Glomerular visceral epithelial cell (primary cell): ENCODE measurements at regions not wholly inside any gene's neighbourhood (a gene's known extent, or its start where the extent isn't known, plus 50 kb on each side); places are given as distances from the start of the nearest gene placed in this dataset.

ENCODE experiments used
- DNase-seq: peaks from one replicate; pipeline ENCODE4 v3.0.0-alpha.2; 2016; ENCODE audit errors: extremely low spot score

- no peak for DNase-seq
Measured at GRCh38 chr2:4840791-4841190, 851.4 kb upstream of the SOX11 start.

- DNase-seq, result no peak
Measured at GRCh38 chr2:4844881-4845280, 847.3 kb upstream of the SOX11 start.

- DNase-seq, result no peak
Measured at GRCh38 chr2:4862031-4862430, 830.2 kb upstream of the SOX11 start.

- DNase-seq, result no peak
Measured at GRCh38 chr2:4866198-4866597, 826.0 kb upstream of the SOX11 start.

GRCh38 chr2:4868466-4868865, 823.7 kb upstream of the SOX11 start:
- no peak for DNase-seq

- DNase-seq, result no peak
Measured at GRCh38 chr2:4869154-4869553, 823.0 kb upstream of the SOX11 start.

GRCh38 chr2:4873364-4873763, 818.8 kb upstream of the SOX11 start:
- DNase-seq, result no peak

GRCh38 chr2:4873876-4874593, 818.1 kb upstream of the SOX11 start:
- no peak for DNase-seq

- no peak for DNase-seq
Measured at GRCh38 chr2:4882421-4882820, 809.8 kb upstream of the SOX11 start.

- no peak for DNase-seq
Measured at GRCh38 chr2:4882941-4883340, 809.2 kb upstream of the SOX11 start.

GRCh38 chr2:4883375-4883774, 808.8 kb upstream of the SOX11 start:
- no peak for DNase-seq

- no peak for DNase-seq
Measured at GRCh38 chr2:4884117-4884571, 808.0 kb upstream of the SOX11 start.

GRCh38 chr2:4891394-4891793, 800.8 kb upstream of the SOX11 start:
- no peak for DNase-seq

- no peak for DNase-seq
Measured at GRCh38 chr2:4895371-4895770, 796.8 kb upstream of the SOX11 start.

GRCh38 chr2:4898706-4899105, 793.5 kb upstream of the SOX11 start:
- DNase-seq, result no peak

GRCh38 chr2:4900242-4900641, 791.9 kb upstream of the SOX11 start:
- DNase-seq, result no peak

- no peak for DNase-seq
Measured at GRCh38 chr2:4900861-4901770, 791.1 kb upstream of the SOX11 start.

GRCh38 chr2:4903656-4904348, 788.4 kb upstream of the SOX11 start:
- DNase-seq, result no peak

- DNase-seq, result no peak
Measured at GRCh38 chr2:4908461-4908860, 783.7 kb upstream of the SOX11 start.

- DNase-seq, result no peak
Measured at GRCh38 chr2:4909346-4910009, 782.7 kb upstream of the SOX11 start.

- DNase-seq, result no peak
Measured at GRCh38 chr2:4914036-4914435, 778.1 kb upstream of the SOX11 start.

GRCh38 chr2:4914551-4914950, 777.6 kb upstream of the SOX11 start:
- no peak for DNase-seq
